ENCODE measurements at regions not wholly inside any gene's neighbourhood (a gene's known extent, or its start where the extent isn't known, plus 50 kb on each side); places are given as distances from the start of the nearest gene placed in this dataset.

DNA sequence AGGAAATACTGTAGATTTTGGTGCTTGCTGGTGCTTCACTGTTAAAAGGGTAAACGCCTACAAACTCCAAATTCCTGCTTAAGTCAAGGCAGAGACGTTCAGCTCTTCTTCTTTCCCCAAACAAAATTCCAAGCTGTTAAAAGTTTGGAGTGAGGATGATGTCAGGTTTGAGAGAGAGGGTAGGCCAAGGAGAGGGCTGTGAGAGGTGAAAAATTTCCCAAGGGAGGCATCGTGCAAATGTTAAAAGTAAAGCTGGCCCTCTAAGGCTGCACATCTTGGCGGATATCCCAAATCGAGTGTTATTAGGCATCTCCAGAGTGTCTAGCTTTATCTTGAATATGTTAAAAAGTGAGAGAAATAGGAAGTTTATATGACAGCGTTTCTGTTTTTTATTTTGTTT lies 651.8 kb downstream of the QKI start:
- H3K36me3 Mint-ChIP-seq (ENCODE audit: insufficient read depth in 1 of 3, low read depth in 3 of 3): no peaks in the 10 kb centered on the region; a peak in 1 of 7 replicates

More for the DNA sequence above, 651.8 kb downstream of the QKI start:
- H3K4ac ChIP-seq (ENCODE audit: low read depth, low read length): no peak overlapping the region
- H2AFZ ChIP-seq (ENCODE audit: low read length): no peak overlapping the region
- no peak overlapping the region for H2BK20ac ChIP-seq (ENCODE audit: low read depth, low read length, poor library complexity, severe bottlenecking)
- H3K56ac ChIP-seq (ENCODE audit: insufficient read length, low read depth, low read length): no peak overlapping the region
- no peak overlapping the region for H3K9ac ChIP-seq (ENCODE audit: extremely low read depth, insufficient read length, low read length)
- H3K4me3 Mint-ChIP-seq: no peak overlapping the region
- no peaks in the 10 kb centered on the region for H3K23me2 ChIP-seq (ENCODE audit: insufficient read length, low read depth, low read length, poor library complexity, severe bottlenecking)
- H3K23ac ChIP-seq (ENCODE audit: insufficient read length, low read depth, low read length): no peak overlapping the region
- DNase-seq: no peak
- no peak overlapping the region for H3K4me2 ChIP-seq (ENCODE audit: insufficient read depth, insufficient read length, low read length)
- no peak overlapping the region for H2BK12ac ChIP-seq (ENCODE audit: insufficient read length, low read depth, low read length)
- H4K20me1 ChIP-seq (ENCODE audit: control insufficient read depth, insufficient read depth, insufficient read length): no peaks in the 10 kb centered on the region
- TF ChIP-seq CTCF (conservative IDR thresholded peaks at IDR 0.05): no peak
- no peaks in the 10 kb centered on the region for H3K9me3 ChIP-seq (ENCODE audit: control insufficient read depth, low read depth, low read length)
- no peaks in the 10 kb centered on the region for H3K4me1 Mint-ChIP-seq
- no peak overlapping the region for H2BK5ac ChIP-seq (ENCODE audit: insufficient read length, low read length)
- no peak overlapping the region for H3K14ac ChIP-seq (ENCODE audit: insufficient read depth, low read length)
- no peaks in the 10 kb centered on the region for H3K27me3 Mint-ChIP-seq (ENCODE audit: low read depth)
- no peaks in the 10 kb centered on the region for H3K4me1 ChIP-seq (ENCODE audit: insufficient read depth, low read length)
- no peak overlapping the region for H3K18ac ChIP-seq (ENCODE audit: insufficient read length, low read depth, low read length)
- no CpG with 5 or more reads among the region's 6 CpGs for WGBS (ENCODE audit: extremely low coverage, insufficient read length, low lambda C conversion rate)
- no peak overlapping the region for H4K91ac ChIP-seq (ENCODE audit: insufficient read length, low read depth, low read length)
- no peaks in the 10 kb centered on the region for H3K9me3 Mint-ChIP-seq
- no peaks in the 10 kb centered on the region for H3K27me3 ChIP-seq (ENCODE audit: insufficient read depth, low read length)
- H2BK15ac ChIP-seq (ENCODE audit: low read depth, low read length): no peak overlapping the region
- H3K27ac ChIP-seq (ENCODE audit: insufficient read length, low read depth, low read length): no peak overlapping the region
- no peak overlapping the region for H4K8ac ChIP-seq (replicated peaks; ENCODE audit: insufficient read length, low read depth, low read length)
- H3K79me2 ChIP-seq (ENCODE audit: insufficient read depth, low read length): no peaks in the 10 kb centered on the region
- H2AK5ac ChIP-seq (ENCODE audit: insufficient read length, low read length): no peak overlapping the region
- H3K79me1 ChIP-seq (ENCODE audit: insufficient read depth, low read depth, low read length, poor library complexity, severe bottlenecking): no peaks in the 10 kb centered on the region
- H2BK120ac ChIP-seq (ENCODE audit: low read depth, low read length, poor library complexity, severe bottlenecking): no peak overlapping the region
- no peak overlapping the region for H3K27ac Mint-ChIP-seq
- no peak overlapping the region for H4K5ac ChIP-seq (ENCODE audit: insufficient read length, low read depth, low read length)
- no peak overlapping the region for H3T11ph ChIP-seq (ENCODE audit: low read length)

Measured in H9 (cell line).